Activated naive CD8-positive, alpha-beta T cell (primary cell): ENCODE measurements at regions not wholly inside any gene's neighbourhood (a gene's known extent, or its start where the extent isn't known, plus 50 kb on each side); places are given as distances from the start of the nearest gene placed in this dataset.

Experiments used
- H3K27ac Mint-ChIP-seq: one replicate; pipeline ENCODE4 v1.8.0; 2021; ENCODE audit warnings: mixed read lengths
- H3K27me3 Mint-ChIP-seq: one replicate; pipeline ENCODE4 v1.8.0; 2021; ENCODE audit warnings: mixed read lengths
- H3K36me3 Mint-ChIP-seq: one replicate; pipeline ENCODE4 v1.8.0; 2021; ENCODE audit warnings: mixed read lengths
- H3K4me1 Mint-ChIP-seq: one replicate; pipeline ENCODE4 v1.8.0; 2021; ENCODE audit warnings: low read depth, mixed read lengths
- H3K4me3 Mint-ChIP-seq: one replicate; pipeline ENCODE4 v1.8.0; 2021; ENCODE audit warnings: mild to moderate bottlenecking, mixed read lengths
- H3K9me3 Mint-ChIP-seq: one replicate; pipeline ENCODE4 v1.8.0; 2021; ENCODE audit warnings: low read depth, mixed read lengths

DNA sequence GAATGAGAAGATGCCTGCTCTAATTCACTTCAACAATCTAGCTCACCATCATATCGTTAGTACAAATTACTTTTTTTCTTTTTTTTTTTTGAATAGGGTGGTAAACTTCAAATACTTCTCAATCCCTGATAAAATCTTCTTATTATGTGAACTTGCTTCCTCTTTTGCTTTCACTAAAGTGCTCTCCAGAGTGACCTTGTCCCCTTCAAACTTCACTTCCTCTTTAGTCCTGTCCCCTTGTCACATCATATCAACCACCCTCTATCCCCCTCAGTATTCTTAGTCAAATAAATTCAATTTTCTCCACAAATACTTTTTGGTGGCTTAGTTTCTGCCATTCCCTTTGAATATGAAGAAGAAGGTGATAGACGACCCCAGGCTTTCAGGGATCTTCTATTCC lies 124.9 kb upstream of the PLXNA2 start:
- no peaks in the 10 kb centered on the region for H3K4me1 Mint-ChIP-seq
- no peaks in the 10 kb centered on the region for H3K36me3 Mint-ChIP-seq
- no peak overlapping the region for H3K4me3 Mint-ChIP-seq
- peaks cover 6% of the 10 kb centered on the region for H3K27me3 Mint-ChIP-seq
- no peak overlapping the region for H3K27ac Mint-ChIP-seq
- no peaks in the 10 kb centered on the region for H3K9me3 Mint-ChIP-seq

DNA sequence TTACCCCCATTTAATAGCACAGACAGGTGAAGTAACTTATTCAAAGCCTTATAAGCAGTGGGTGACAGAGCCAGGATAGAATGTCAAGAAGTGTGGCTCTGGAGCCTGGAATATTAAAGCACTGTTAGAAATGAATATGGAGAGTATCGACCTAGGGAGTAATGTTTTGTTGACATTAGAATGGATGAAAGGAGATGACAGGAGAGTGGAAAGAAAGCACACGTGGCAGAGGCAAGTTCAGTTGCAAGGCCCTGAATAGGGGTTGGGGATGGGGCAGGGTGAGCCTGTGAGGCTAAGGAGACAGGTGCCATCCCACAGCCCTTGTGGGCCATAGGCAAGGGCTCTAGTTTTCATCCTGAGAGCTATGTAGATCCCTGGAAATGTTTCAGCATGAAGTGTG lies 125.5 kb upstream of the PLXNA2 start:
- Mint-ChIP-seq H3K9me3 (no peaks in the 10 kb centered on the region), H3K27ac (no peak overlapping the region), H3K36me3 (no peaks in the 10 kb centered on the region), H3K4me1 (no peaks in the 10 kb centered on the region), H3K4me3 (no peak overlapping the region), H3K27me3 (peaks cover 6% of the 10 kb centered on the region)

GRCh38 chr1:208374391-208374941 lies 130.3 kb upstream of the PLXNA2 start:
- H3K27ac Mint-ChIP-seq: no peak overlapping the region
- H3K27me3 Mint-ChIP-seq: peaks cover 2% of the 10 kb centered on the region
- no peaks in the 10 kb centered on the region for H3K36me3 Mint-ChIP-seq
- H3K4me3 Mint-ChIP-seq: no peak overlapping the region
- no peaks in the 10 kb centered on the region for H3K4me1 Mint-ChIP-seq
- no peaks in the 10 kb centered on the region for H3K9me3 Mint-ChIP-seq

- no peak overlapping the region for H3K4me3 Mint-ChIP-seq
- no peak overlapping the region for H3K27ac Mint-ChIP-seq
- H3K9me3 Mint-ChIP-seq: no peaks in the 10 kb centered on the region
- no peaks in the 10 kb centered on the region for H3K4me1 Mint-ChIP-seq
- H3K36me3 Mint-ChIP-seq: no peaks in the 10 kb centered on the region
- H3K27me3 Mint-ChIP-seq: peaks cover 6% of the 10 kb centered on the region
These were observed 137.3 kb upstream of the PLXNA2 start for GRCh38 chr1:208381481-208381880.

- Mint-ChIP-seq H3K4me3 (no peak overlapping the region), H3K27me3 (peaks cover 5% of the 10 kb centered on the region), H3K9me3 (no peaks in the 10 kb centered on the region), H3K27ac (no peak overlapping the region), H3K36me3 (no peaks in the 10 kb centered on the region), H3K4me1 (no peaks in the 10 kb centered on the region)
These were observed 144.0 kb upstream of the PLXNA2 start for GRCh38 chr1:208387908-208388811.

GRCh38 chr1:208393416-208393815 lies 149.2 kb upstream of the PLXNA2 start:
- H3K27ac Mint-ChIP-seq: no peak overlapping the region
- peaks cover 7% of the 10 kb centered on the region for H3K27me3 Mint-ChIP-seq
- no peak overlapping the region for H3K4me3 Mint-ChIP-seq
- H3K9me3 Mint-ChIP-seq: no peaks in the 10 kb centered on the region
- no peaks in the 10 kb centered on the region for H3K4me1 Mint-ChIP-seq
- no peaks in the 10 kb centered on the region for H3K36me3 Mint-ChIP-seq

- Mint-ChIP-seq H3K4me1 (no peaks in the 10 kb centered on the region), H3K9me3 (no peaks in the 10 kb centered on the region), H3K4me3 (no peak overlapping the region), H3K27me3 (peaks cover 7% of the 10 kb centered on the region), H3K27ac (no peak overlapping the region), H3K36me3 (no peaks in the 10 kb centered on the region)
These were observed 149.6 kb upstream of the PLXNA2 start for GRCh38 chr1:208393826-208394225.

DNA sequence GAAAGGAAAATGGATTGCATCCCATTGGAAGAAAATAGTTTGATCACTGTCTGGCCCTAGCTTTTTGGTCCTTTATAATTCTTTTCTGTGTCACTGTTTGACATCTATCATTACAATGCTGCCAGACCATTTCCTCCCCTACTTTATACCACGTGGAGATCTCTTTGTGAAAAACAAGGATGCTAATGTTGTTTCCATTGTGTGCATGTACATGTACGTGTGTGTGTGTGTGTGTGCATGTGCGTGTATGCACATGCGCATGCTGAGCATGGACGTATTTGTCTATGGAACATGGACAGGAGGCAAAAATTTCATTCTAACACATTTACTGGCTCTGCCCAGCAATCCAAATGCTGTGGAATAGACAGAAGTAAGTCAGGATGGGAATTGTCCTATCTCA lies 153.1 kb upstream of the PLXNA2 start:
- no peak overlapping the region for H3K27ac Mint-ChIP-seq
- peaks cover 9% of the 10 kb centered on the region for H3K27me3 Mint-ChIP-seq
- no peak overlapping the region for H3K4me3 Mint-ChIP-seq
- H3K4me1 Mint-ChIP-seq: no peaks in the 10 kb centered on the region
- no peaks in the 10 kb centered on the region for H3K36me3 Mint-ChIP-seq
- no peaks in the 10 kb centered on the region for H3K9me3 Mint-ChIP-seq

GRCh38 chr1:208405014-208405413 lies 160.8 kb upstream of the PLXNA2 start:
- Mint-ChIP-seq H3K4me3 (no peak overlapping the region), H3K36me3 (no peaks in the 10 kb centered on the region), H3K27me3 (peaks cover 7% of the 10 kb centered on the region), H3K4me1 (no peaks in the 10 kb centered on the region), H3K9me3 (no peaks in the 10 kb centered on the region), H3K27ac (no peak overlapping the region)

DNA sequence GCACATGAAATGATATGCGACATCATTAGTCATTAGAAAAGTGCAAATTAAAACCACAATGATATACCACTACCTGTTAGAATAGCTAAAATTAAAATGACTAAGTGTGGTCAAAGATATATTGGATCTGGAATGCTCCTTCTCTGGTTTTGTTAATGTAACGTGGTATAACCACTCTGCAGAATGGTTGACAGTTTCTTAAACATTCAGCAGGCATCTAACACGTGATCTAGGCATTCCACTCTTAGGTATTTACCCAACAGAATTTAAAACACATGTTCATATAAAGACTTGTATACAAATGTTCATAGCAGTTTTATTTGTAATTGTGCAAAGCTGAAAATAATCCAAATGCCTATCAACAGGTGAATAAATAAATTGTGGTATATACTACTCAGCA lies 165.0 kb upstream of the PLXNA2 start:
- Mint-ChIP-seq H3K27ac (no peak overlapping the region), H3K27me3 (no peaks in the 10 kb centered on the region), H3K4me1 (no peaks in the 10 kb centered on the region), H3K36me3 (no peaks in the 10 kb centered on the region), H3K9me3 (no peaks in the 10 kb centered on the region), H3K4me3 (no peak overlapping the region)

DNA sequence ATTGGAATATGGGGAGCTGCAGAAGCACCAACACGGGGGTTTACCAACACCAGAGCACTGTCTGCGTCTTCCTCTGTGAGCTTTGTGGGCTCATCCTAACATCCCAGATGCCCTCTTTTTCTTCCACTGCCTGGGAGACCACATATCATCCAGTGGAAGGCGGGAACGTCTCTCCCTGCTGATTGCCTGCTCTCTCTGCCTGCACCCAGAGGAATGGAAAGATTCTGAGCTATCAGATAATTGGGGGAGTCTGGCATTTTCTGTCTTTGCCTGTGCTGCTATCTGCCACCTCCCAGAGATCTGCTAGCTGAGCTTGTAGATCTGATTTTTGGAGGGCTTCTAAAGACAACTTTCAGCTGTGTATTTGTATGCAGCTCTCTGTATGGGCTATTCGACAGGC lies 166.2 kb upstream of the PLXNA2 start:
- Mint-ChIP-seq H3K27ac (no peak overlapping the region), H3K4me3 (no peak overlapping the region), H3K9me3 (no peaks in the 10 kb centered on the region), H3K27me3 (no peaks in the 10 kb centered on the region), H3K36me3 (no peaks in the 10 kb centered on the region), H3K4me1 (no peaks in the 10 kb centered on the region)

GRCh38 chr1:208413006-208413405 lies 168.8 kb upstream of the PLXNA2 start:
- no peaks in the 10 kb centered on the region for H3K9me3 Mint-ChIP-seq
- H3K4me1 Mint-ChIP-seq: no peaks in the 10 kb centered on the region
- no peaks in the 10 kb centered on the region for H3K27me3 Mint-ChIP-seq
- H3K36me3 Mint-ChIP-seq: no peaks in the 10 kb centered on the region
- H3K4me3 Mint-ChIP-seq: no peak overlapping the region
- no peak overlapping the region for H3K27ac Mint-ChIP-seq

DNA sequence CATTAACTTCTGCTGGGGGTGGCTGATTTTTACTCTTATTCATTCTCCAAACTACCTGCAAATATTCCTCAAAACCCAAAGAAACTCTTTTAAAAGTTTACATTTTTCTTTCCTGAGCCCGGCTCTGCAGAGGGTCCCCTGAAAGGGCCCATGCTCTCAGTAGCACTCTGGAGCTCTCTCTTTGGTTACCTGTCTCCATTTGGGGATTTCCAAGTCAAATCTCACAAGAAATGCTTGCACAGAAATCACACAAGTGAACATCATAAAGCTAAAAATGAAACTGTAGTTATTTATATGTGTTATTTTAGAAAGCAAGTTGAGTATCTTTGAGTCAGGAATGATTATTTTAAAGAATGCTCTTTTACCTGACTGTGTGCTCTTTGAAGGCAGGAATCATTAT lies 174.5 kb upstream of the PLXNA2 start:
- Mint-ChIP-seq H3K4me1 (no peaks in the 10 kb centered on the region), H3K27ac (no peak overlapping the region)

DNA sequence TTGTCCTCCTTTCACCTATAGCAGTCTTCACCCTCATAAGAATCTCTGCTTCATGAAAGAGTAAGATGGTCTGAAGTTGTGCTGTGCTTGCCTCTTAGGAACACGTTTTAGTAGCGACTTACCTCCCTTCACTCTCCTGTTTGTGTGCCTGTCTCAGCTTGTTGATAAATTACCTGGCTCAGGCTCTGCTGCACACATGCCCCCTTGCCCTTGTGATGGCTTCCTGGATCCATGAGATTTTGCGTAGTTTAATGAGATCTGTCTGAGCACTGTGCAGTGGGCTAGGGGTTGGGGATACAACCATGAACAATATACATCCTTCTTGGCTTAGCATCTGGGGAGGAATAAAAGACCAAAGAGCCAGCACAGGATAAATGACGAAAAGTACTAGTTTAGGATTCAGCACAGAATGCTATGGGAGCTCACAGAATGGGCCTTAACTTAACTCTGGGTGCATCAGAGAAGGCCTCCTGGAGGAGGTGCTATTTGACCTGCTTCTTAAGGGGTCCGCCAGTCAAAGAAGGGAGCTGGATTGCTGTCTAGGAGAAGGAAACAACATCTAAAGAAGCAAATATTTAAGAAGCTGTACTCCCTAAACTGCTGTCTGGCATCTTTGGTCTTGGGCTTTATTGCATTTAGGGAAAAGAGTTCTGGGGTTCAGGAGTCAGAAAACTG lies 175.7 kb upstream of the PLXNA2 start:
- Mint-ChIP-seq H3K4me1 (no peaks in the 10 kb centered on the region), H3K4me3 (no peak overlapping the region), H3K36me3 (no peaks in the 10 kb centered on the region), H3K9me3 (no peaks in the 10 kb centered on the region), H3K27me3 (peaks cover 3% of the 10 kb centered on the region), H3K27ac (no peak overlapping the region)

More for the DNA sequence above, 174.5 kb upstream of the PLXNA2 start:
- H3K27me3 Mint-ChIP-seq: peaks cover 1% of the 10 kb centered on the region
- no peaks in the 10 kb centered on the region for H3K9me3 Mint-ChIP-seq
- no peaks in the 10 kb centered on the region for H3K36me3 Mint-ChIP-seq
- no peak overlapping the region for H3K4me3 Mint-ChIP-seq

GRCh38 chr1:208420696-208421095 lies 176.5 kb upstream of the PLXNA2 start:
- H3K36me3 Mint-ChIP-seq: no peaks in the 10 kb centered on the region
- H3K4me3 Mint-ChIP-seq: no peak overlapping the region

More at GRCh38 chr1:208420696-208421095, 176.5 kb upstream of the PLXNA2 start:
- H3K27me3 Mint-ChIP-seq: peaks cover 3% of the 10 kb centered on the region
- no peaks in the 10 kb centered on the region for H3K9me3 Mint-ChIP-seq
- H3K27ac Mint-ChIP-seq: no peak overlapping the region
- no peaks in the 10 kb centered on the region for H3K4me1 Mint-ChIP-seq
